SK-N-MC (cell line): ENCODE measurements at regions not wholly inside any gene's neighbourhood (a gene's known extent, or its start where the extent isn't known, plus 50 kb on each side); places are given as distances from the start of the nearest gene placed in this dataset.
"Not testable (repeated sequence)": the region's sequence is repeated elsewhere in the genome, so short reads cannot be mapped to it uniquely, and the experiment has no call there.

Experiments used
- DNase-seq: peaks from one replicate; pipeline ENCODE4 v3.0.0-alpha.2; 2011; ENCODE audit warnings: low read depth, low spot score
- H3K27ac ChIP-seq: fragments of 200-600 bp; sonication (generic); 2 replicates; pipeline ENCODE4 v1.5.1; 2016; ENCODE audit warnings: mixed run types
- H3K36me3 ChIP-seq: fragments of 200-600 bp; sonication (generic); 2 replicates; pipeline ENCODE4 v1.6.1; 2017; ENCODE audit warnings: antibody characterized with exemption, low read length, mixed read lengths; ENCODE audit not compliant: insufficient read depth
- H3K4me3 ChIP-seq: fragments of 200-600 bp; sonication (generic); 2 replicates; pipeline ENCODE4 v1.5.1; 2016
- H3K9ac ChIP-seq: fragments of 200-600 bp; sonication (generic); 2 replicates; pipeline ENCODE4 v1.8.0; 2017; ENCODE audit warnings: mixed run types, mixed read lengths; ENCODE audit not compliant: insufficient read length
- H3K9me3 ChIP-seq: fragments of 200-600 bp; sonication (generic); 2 replicates; pipeline ENCODE4 v1.6.1; 2017; ENCODE audit warnings: low read depth, mild to moderate bottlenecking, antibody characterized with exemption, low read length, moderate library complexity, mixed read lengths
- EZH2 ChIP-seq: fragments of 200-600 bp; sonication (generic); IDR thresholded peaks from one replicate; pipeline ENCODE4 v1.6.1; 2017; ENCODE audit warnings: antibody characterized with exemption
- FOXP2 ChIP-seq: optimal IDR thresholded peaks from 2 replicates; pipeline ENCODE3; 2011; ENCODE audit warnings: mild to moderate bottlenecking, moderate library complexity; ENCODE audit not compliant: insufficient read depth; ENCODE audit errors: extremely low read length, control extremely low read depth
- POLR2AphosphoS5 ChIP-seq: IDR thresholded peaks from 2 replicates; pipeline ENCODE4 v1.6.1; 2012; ENCODE audit warnings: mild to moderate bottlenecking, low read depth, low read length, borderline replicate concordance

DNA sequence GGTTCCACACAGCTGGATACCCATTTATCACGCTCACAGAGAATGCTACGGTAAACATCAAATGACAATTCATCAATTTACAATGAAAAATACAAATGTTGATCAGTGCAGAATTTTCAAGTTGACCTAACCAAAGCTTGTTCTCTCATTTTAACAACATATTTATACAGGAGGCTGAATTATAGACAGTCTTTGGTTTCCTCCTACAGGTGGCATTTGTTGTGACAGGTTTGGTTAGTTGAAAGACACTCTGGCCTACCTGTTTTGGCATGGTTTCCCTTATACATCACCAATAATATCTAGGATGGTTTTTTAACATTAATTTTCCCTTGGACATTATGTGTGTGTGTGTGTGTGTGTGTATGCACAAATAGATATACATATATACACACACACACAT is 642.5 kb upstream of the MMS22L start:
- no peak overlapping the region for H3K27ac ChIP-seq
- TF ChIP-seq POLR2AphosphoS5 (no peak), FOXP2 (no peak), EZH2 (no peak)
- H3K36me3 ChIP-seq, result no peaks in the 10 kb centered on the region
- no peak overlapping the region for H3K9ac ChIP-seq
- DNase-seq, result no peak
- H3K9me3 ChIP-seq, result no peaks in the 10 kb centered on the region
- no peak overlapping the region for H3K4me3 ChIP-seq

DNA sequence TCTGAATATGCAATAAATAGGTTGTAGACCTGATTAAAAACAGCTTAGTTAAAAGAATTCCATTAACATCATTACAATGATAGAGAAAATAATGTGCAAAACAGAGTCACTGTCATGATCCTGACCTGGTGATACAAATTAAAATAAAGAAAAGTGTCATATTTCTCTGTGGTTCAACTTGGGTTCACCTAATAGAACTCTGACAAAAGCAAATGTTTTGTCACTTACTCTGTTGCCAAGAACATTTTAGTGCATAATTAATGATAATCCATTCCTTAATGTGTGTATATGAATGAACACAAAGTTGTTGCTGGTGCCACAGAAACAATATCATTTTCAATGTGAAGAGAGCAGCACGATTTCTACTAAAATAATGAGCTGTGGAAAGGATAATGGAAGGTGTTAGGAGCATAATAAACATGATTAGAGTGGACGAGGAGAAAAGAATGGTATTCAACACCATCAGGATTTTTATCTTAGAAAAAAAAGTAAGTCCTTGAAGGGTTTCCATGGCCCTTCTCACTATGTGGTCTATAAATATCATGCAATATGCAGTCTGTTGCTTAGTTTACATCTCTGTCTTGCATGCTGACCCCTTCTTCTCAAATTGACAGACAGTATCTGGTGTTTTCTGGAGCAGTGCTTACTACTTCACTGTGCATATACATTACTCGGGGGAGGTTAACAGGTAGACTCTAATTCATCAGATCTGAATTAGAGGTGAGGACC is 656.6 kb upstream of the MMS22L start:
- Histone ChIP-seq H3K27ac (no peak overlapping the region), H3K4me3 (no peak overlapping the region), H3K9me3 (no peaks in the 10 kb centered on the region; the same call in 1 of the 2 replicates), H3K36me3 (no peaks in the 10 kb centered on the region), H3K9ac (no peak overlapping the region)
- TF ChIP-seq EZH2, result no peak
- TF ChIP-seq FOXP2, result no peak
- no peak for TF ChIP-seq POLR2AphosphoS5
- no peak for DNase-seq

DNA sequence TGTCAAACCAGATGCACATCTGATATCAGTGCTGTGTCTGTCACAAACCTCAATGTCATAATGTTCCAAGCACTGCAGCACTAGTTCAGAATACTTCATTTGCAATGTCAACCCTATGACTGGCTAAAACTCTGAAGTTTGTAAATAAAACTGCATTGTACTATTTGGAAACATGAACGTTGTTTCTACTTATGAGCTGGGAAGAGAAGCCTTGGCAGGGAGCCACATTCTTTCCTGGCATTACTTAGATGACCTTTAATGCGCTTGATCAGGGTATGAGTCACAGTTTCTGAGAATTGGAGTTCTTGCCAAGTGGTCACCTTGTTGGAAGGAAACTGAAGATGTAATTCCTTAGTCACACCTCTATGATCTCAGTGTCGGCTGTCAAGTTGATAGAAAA is 664.8 kb upstream of the MMS22L start:
- H3K9me3 ChIP-seq, result no peaks in the 10 kb centered on the region
- H3K27ac ChIP-seq, result peak overlapping the region; percentile 62; the same call in 1 of the 2 replicates
- no peak overlapping the region for H3K9ac ChIP-seq
- peak; percentile 22 for DNase-seq
- H3K36me3 ChIP-seq, result no peaks in the 10 kb centered on the region
- TF ChIP-seq FOXP2 (no peak), EZH2 (no peak), POLR2AphosphoS5 (no peak)
- H3K4me3 ChIP-seq, result no peak overlapping the region

- no peak for DNase-seq
- H3K27ac ChIP-seq, result no peak overlapping the region
Observed at GRCh38 chr6:97958134-97958533, 675.1 kb upstream of the MMS22L start.

GRCh38 chr6:97963193-97963592 is 680.2 kb upstream of the MMS22L start:
- DNase-seq, result no peak
- Histone ChIP-seq H3K9me3 (no peaks in the 10 kb centered on the region), H3K36me3 (no peaks in the 10 kb centered on the region), H3K27ac (no peak overlapping the region), H3K4me3 (no peak overlapping the region), H3K9ac (no peak overlapping the region)
- TF ChIP-seq EZH2 (no peak), FOXP2 (no peak), POLR2AphosphoS5 (no peak)

More at GRCh38 chr6:97958134-97958533, 675.1 kb upstream of the MMS22L start:
- TF ChIP-seq FOXP2, result no peak
- TF ChIP-seq EZH2, result no peak
- no peak for TF ChIP-seq POLR2AphosphoS5
- Histone ChIP-seq H3K9me3 (no peaks in the 10 kb centered on the region), H3K4me3 (no peak overlapping the region), H3K36me3 (no peaks in the 10 kb centered on the region), H3K9ac (no peak overlapping the region)

DNA sequence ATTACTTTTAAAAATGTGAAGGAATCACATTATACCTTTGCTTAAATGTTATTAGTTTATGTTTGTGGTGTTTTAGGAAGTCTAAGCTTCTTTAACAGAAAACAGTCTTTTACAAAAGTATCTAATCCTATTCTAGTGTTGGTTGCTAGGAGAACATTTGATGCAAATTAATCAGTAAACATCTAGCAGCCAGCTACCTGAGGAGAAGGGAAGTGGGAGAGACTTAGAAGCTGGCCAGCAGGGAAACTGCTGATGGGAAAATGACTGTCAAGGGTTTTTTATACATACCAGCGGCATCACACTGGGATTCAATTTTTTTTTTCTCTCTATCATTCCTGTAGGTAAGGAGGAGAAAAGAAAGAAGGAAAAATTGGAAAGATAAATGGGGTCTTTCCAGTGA is 686.0 kb upstream of the MMS22L start:
- H3K9ac ChIP-seq, result no peak overlapping the region
- H3K4me3 ChIP-seq, result no peak overlapping the region
- DNase-seq, result no peak
- H3K36me3 ChIP-seq, result no peaks in the 10 kb centered on the region
- TF ChIP-seq FOXP2 (no peak), POLR2AphosphoS5 (no peak), EZH2 (no peak)
- H3K9me3 ChIP-seq, result no peaks in the 10 kb centered on the region
- H3K27ac ChIP-seq, result no peak overlapping the region

DNA sequence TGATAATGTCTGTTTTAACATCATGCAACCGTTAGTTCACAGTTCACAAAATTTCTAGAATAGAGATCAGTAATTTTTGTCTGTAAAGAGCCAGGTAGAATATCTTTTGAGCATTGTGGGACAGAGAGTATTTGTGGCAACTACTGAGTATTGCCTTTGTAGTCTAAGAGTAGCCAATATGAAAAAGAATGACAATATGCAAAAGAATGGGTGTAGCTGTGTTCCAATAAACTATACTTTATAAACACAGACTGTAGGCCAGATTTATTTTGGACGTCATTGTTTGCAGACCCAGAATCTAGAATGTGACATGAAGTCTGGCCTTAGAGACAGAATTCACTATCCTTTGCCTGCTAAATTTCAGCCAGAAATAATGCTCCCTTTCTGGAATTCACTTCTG is 694.1 kb upstream of the MMS22L start:
- Histone ChIP-seq H3K9me3 (no peaks in the 10 kb centered on the region), H3K36me3 (no peaks in the 10 kb centered on the region), H3K9ac (no peak overlapping the region), H3K4me3 (no peak overlapping the region), H3K27ac (no peak overlapping the region)
- TF ChIP-seq FOXP2 (no peak), EZH2 (no peak), POLR2AphosphoS5 (no peak)
- DNase-seq, result no peak

DNA sequence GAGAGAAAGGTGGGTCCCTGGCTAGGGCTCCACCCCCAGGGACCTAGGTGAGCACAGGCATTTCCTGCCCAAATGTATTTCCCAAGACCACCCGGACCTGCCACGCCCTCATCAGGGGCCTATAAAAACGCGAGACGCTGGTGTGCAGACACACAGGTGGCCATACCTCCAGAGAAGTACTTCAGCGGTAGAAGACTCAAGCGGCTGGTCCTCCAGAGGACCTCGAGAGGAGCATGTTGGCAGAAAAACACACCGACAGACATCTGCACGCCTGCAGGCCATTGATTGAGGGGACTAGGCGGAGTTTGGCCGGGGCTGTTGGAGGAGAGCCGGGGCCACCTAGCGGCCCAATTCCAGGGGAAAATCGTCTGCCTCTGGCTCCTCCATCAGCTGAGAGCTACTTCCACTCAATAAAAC is 695.8 kb upstream of the MMS22L start:
- Histone ChIP-seq H3K36me3 (no peaks in the 10 kb centered on the region), H3K9ac (no peak overlapping the region), H3K4me3 (no peak overlapping the region), H3K27ac (no peak overlapping the region), H3K9me3 (no peaks in the 10 kb centered on the region; the same call in 1 of the 2 replicates)
- TF ChIP-seq FOXP2 (no peak), EZH2 (no peak), POLR2AphosphoS5 (no peak)
- DNase-seq, result no peak

DNA sequence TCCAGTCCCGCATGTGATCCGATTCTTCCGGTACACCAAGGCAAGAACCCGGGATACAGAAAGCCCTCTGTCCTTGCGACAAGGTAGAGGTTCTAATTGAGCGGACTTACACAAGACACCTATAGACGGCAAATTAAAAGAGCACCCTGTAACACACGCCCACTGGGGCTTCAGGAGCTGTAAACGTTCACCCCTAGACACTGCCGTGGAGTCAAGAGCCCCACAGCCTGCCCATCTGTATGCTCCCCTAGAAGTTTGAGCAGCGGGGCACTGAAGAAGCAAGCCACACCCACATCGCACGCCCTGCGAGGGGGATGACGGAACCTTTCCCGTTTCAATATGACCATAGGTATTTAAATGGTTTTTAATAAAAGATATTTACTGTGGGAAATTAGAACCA is 696.3 kb upstream of the MMS22L start:
- H3K9me3 ChIP-seq, H3K27ac ChIP-seq, H3K36me3 ChIP-seq, DNase-seq, H3K4me3 ChIP-seq, H3K9ac ChIP-seq: not testable (repeated sequence)
